GM18873 (cell line): ENCODE measurements at regions not wholly inside any gene's neighbourhood (a gene's known extent, or its start where the extent isn't known, plus 50 kb on each side); places are given as distances from the start of the nearest gene placed in this dataset.

Source experiments
- ATAC-seq: cut with Tn5 transposase; IDR thresholded peaks from one replicate; pipeline ENCODE4 v1.9.1; 2021; ENCODE audit warnings: mild to moderate bottlenecking, moderate library complexity, moderate number of reproducible peaks; ENCODE audit not compliant: unreplicated experiment, low FRiP score

- no peak for ATAC-seq
Measured at GRCh38 chr6:142558786-142559185, 257.0 kb downstream of the ADGRG6 start.

GRCh38 chr6:142561511-142562265 is 259.9 kb downstream of the ADGRG6 start:
- ATAC-seq = no peak

GRCh38 chr6:142562865-142563264 is 261.1 kb downstream of the ADGRG6 start:
- ATAC-seq = no peak

- peak; percentile 79 for ATAC-seq
Measured at GRCh38 chr6:142566628-142567396, 265.0 kb downstream of the ADGRG6 start.

- no peak for ATAC-seq
Measured at GRCh38 chr6:142567461-142567860, 265.7 kb downstream of the ADGRG6 start.

- no peak for ATAC-seq
Measured at GRCh38 chr6:142568857-142569597, 267.2 kb downstream of the ADGRG6 start.

GRCh38 chr6:142569676-142570075 is 267.9 kb downstream of the ADGRG6 start:
- ATAC-seq = no peak

GRCh38 chr6:142570221-142570671 is 268.4 kb downstream of the ADGRG6 start:
- ATAC-seq = no peak

GRCh38 chr6:142592876-142593275 is 291.1 kb downstream of the ADGRG6 start:
- ATAC-seq = no peak

- ATAC-seq = no peak
Measured at GRCh38 chr6:142597836-142598235, 296.0 kb downstream of the ADGRG6 start.

GRCh38 chr6:142601427-142601826 is 299.6 kb downstream of the ADGRG6 start:
- ATAC-seq = no peak

- no peak for ATAC-seq
Measured at GRCh38 chr6:142602972-142603371, 301.2 kb downstream of the ADGRG6 start.

- no peak for ATAC-seq
Measured at GRCh38 chr6:142605922-142606485, 304.2 kb downstream of the ADGRG6 start.

GRCh38 chr6:142612956-142613355 is 311.1 kb downstream of the ADGRG6 start:
- no peak for ATAC-seq

GRCh38 chr6:142613981-142614380 is 312.2 kb downstream of the ADGRG6 start:
- no peak for ATAC-seq

GRCh38 chr6:142617158-142617557 is 315.4 kb downstream of the ADGRG6 start:
- no peak for ATAC-seq

- ATAC-seq = no peak
Measured at GRCh38 chr6:142621822-142622221, 320.0 kb downstream of the ADGRG6 start.

GRCh38 chr6:142624978-142625715 is 319.8 kb downstream of the HIVEP2 start:
- no peak for ATAC-seq

GRCh38 chr6:142627474-142627873 is 317.5 kb downstream of the HIVEP2 start:
- ATAC-seq = no peak
